ENCODE measurements at regions not wholly inside any gene's neighbourhood (a gene's known extent, or its start where the extent isn't known, plus 50 kb on each side); places are given as distances from the start of the nearest gene placed in this dataset.
"Not testable (repeated sequence)": the region's sequence is repeated elsewhere in the genome, so short reads cannot be mapped to it uniquely, and the experiment has no call there.

DNA sequence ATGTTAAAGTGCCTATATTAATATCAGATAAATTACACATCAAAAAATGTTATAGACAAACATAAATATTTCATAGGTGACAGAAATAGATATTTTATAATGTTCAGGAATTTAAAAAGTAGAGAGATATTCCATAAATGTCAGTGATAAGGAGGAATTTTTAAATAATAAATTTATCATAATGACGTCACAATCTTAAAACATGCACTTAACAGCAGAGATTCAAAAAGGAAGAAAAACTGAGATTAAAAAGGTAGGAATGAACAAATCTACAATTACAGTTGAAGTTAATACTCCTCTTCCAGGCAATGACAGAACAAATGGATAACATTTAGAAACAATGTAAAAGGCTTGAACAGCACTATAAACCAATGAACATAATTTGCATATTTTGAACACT lies 345.4 kb upstream of the NOX3 start:
- no peak for ATAC-seq

DNA sequence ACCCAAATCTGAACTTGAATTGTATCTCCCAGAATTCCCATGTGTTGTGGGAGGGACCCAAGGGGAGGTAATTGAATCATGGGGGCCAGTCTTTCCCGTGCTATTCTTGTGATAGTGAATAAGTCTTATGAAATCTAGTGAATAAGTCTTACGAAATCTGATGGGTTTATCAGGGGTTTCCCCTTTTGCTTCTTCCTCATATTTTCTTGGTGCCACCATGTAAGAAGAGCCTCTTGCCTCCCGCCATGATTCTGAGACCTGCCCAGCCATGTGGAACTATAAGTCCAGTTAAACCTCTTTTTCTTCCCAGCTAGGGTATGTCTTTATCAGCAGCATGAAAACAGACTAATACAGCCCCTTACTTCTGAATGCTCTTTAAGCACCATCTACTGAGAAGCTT lies 343.2 kb upstream of the NOX3 start:
- not testable (repeated sequence) for ATAC-seq

DNA sequence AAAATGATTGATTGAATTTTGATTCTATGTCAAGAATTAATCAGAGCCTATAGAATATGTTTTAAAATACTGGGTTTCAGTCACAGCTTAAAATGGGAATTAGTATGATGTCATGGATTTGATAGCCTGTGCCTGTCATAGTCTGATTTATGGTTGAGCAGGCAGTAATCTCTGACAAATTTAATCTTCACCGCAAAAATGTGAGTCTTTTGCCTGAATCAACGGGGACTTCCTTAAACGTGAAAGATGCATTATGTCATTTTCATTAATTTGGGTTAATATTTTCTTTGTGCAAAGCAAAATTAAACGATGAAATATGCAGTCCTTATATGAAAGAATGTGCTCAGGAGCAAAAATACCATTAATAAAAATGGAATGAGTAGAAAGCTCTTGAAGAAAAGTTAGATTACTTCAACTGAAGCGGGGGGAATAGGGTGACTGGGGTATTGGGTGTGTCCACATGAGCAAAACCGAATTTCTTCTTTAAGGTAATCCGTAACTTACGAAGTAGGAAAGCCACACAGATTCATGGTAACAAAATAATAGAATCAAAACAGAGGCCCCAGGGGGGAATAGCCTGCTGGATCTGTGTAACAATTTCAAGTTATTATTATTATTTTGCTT lies 339.6 kb upstream of the NOX3 start:
- no peak for ATAC-seq

DNA sequence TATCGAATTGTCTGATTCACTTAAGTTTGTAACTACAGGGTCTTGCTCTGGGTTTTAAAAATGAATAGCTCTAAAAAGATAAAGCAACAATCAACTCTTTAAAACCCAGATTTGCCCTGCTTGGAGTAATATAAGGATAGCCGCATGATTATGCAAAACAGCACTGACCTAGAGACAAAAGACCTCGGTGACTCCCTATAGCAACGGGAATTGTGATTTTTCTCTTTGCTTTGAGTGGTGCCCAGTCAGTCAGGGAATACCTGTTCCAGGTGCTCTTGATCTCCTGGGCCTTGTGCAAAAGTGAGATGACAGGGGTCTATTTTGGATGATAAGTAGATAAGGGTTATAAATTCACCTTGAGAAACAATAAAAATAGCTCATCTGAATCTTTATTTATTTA lies 336.3 kb upstream of the NOX3 start:
- no peak for ATAC-seq

DNA sequence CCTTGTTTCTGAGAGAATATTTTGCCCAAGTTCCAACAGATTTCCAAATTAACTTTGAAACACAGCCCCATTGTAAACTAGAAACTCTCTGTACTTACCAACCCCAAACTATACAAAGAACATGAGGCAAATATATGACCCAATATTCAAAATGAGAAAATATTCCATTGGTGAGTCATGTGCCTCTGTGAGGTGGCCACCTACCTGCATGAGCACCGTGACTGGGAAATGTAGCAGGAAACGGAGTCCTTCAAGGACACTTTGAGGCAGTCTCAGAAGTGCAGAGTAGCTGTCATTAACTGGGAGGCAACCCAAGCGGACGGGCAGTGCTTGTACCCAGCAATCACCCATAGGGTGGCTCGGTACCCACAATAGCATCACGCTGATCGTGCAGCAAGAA lies 335.5 kb upstream of the NOX3 start:
- peak; percentile 59 for ATAC-seq

DNA sequence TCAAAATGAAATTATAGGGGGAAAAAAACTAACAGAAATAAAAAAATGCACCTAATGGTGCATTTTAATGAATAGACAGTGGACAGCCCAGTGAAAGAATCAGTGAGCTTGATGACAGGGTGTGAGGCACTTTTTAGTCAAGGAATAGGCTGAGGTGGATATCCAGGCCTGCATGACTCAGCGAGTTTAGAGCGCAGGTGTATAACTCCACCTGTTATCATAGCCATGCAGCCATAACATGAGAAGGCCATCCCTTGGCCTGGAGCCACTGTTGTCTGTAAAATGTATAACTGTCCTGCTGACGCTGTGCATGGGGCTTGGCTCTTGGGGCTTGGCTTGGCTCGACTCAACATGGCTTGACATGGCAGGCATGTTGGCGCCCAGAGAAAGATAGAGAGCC lies 331.5 kb upstream of the NOX3 start:
- peak; percentile 78 for ATAC-seq

DNA sequence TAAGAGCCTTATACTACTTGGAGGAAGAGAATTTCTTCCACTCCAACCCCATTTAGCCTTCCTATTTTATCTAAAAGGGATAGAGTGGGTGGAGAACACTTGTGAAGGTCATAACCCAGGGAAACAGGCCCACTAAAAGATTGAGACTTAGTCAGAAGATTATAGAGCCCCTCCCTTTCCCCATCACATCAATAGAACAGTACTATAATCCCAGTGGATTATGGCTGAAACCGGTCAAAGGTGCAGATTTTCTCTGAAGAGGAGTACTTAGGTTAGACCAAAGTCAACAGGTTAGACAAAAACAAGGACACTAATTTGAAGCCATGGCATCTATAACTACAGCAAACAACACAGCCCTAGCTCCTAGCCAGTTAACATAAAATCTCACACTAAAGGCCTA lies 330.9 kb upstream of the NOX3 start:
- ATAC-seq, result peak; percentile 36

DNA sequence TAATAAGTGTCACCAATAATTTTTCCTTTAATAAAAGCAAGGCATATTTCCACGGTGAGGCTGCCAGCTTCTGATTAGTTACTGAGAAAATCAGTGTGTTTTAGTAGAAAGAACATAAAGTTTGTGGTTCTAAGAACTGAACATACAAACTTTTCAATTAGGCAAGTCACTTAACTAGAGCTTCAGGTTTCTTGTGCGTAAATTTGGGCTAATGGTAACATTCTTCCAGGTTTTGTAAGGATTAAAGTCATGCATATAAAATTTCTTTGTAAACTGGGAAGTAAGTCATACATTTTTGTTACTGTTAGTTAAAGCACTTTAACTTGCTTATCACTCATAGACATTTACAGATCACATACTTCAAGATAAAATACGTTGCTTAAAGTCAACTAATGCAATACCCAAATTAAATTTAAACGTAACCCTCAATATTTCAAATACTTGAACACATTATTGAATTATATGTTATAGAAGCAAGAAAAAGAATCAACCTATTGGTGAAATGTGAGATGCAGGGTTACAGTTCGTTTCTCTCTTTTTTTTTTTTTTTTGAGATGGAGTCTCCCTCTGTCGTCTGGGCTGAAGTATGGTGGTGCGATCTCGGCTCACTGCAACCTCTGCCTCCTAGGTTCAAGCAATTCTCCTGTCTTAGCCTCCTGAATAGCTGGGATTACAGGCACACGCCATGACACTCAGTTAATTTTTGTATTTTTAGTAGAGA lies 327.3 kb upstream of the NOX3 start:
- ATAC-seq, result no peak

DNA sequence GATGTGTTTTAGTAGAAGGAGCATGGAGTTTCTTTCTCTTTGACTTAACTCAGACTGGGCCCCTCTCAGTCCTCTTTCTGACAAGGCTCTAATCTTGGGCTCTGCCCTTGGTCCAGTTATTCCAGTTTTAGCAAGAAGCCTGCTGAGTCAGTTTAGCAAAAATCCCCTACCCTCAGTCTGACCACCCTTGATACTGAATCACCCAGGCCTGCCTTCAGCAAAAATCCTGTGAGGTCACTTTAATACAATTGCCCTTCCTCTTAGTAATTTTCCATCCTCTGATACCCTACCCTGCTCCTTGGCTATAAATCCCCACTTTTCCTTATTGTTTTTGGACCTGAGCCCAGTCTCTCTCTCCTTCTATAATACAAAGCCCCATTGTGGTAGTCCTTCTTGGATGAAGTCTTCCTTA lies 326.7 kb upstream of the NOX3 start:
- peak; percentile 91 for ATAC-seq

DNA sequence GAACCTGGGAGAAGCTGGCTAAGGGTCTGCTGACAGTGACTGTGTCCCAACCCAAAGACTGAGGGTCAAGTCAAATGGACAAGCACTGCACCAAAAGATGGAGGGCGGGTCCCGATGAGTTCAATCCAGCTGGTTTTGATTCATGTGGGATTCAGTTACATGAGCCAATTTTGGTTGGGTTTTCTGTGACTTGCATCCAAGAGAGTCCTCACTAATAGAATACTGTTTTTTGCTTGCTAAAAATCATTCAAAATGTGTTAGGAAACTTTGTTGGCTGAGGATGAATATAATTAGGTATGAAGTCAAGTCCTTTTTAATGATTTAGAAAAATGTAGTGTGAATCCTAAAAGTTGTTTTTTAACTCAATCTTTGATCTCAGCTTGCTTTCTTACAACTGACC lies 323.8 kb upstream of the NOX3 start:
- ATAC-seq, result no peak

DNA sequence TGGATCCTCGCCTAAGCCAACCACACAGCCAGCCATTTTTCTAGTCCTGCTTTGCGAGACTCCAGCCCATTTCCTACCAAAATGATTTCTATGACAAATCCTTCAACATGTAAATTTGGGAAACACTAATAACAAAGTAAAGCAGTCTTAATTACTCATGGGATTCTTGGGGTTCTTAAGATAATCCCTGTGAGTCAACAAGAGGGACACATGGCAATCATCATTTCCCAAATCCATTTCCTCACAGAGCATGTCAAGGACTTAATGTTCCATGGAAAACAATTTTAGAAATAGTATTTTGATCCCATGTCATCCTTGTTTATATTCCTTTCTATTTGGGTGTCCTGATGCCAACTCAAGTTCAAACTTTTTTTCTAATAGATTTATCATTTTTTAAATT lies 322.7 kb upstream of the NOX3 start:
- ATAC-seq, result no peak

DNA sequence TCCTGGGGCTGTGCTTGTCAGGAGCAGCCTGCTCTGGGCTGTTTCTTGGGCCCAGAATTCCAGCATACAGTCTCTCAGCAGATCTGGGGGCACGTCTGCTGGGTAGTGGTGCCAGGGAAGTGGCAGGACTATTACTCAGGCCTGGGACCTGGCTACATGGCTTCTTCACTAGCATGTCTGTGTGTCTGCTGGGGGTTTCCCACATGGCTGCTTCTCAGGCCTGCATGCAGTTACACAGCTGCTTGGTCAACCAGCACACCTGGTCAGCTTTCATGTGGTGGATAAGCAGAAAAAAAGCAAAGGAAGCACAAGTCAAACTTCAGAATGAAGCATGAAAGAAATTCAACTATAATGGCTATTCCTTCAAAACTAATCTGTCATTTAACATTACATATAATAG lies 316.2 kb upstream of the NOX3 start:
- no peak for ATAC-seq

DNA sequence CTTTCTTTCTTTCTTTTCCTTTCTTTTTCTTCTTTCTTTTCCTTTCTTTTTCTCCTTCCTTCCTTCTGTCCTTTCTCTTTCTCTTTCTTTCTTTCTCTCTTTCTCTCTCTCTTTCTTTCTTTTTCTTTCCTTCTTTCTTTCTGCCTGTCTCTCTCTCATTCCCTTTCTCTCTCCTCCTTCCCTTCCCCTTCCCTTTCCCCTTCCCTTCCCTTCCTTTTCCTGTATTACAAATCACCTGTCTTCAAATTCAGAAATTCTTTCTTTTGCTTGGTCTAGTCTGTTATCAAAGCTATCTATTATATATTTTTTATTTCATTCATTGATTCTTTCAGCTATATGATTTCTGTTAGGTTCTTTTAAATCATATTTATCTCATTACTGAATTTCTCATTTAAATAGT lies 315.2 kb upstream of the NOX3 start:
- no peak for ATAC-seq

DNA sequence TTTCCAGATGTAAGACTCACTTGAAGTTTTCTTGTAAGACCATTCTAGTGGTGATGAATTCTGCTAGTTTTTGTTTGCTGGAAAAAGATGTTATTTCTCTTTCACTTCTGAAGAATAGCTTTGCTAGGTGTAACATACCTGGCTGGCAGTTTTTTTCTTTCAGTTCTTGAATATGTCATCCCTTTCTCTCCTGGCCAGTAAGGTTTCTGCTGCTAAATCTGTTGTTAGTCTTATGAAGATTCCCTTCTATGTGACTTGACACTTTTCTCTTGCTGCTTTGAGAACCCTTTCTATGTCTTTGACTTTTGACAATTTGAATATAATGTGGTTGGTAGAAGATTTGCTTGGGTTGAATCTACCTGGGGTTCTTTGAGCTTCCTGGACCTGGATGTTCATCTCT lies 314.7 kb upstream of the NOX3 start:
- no peak for ATAC-seq

DNA sequence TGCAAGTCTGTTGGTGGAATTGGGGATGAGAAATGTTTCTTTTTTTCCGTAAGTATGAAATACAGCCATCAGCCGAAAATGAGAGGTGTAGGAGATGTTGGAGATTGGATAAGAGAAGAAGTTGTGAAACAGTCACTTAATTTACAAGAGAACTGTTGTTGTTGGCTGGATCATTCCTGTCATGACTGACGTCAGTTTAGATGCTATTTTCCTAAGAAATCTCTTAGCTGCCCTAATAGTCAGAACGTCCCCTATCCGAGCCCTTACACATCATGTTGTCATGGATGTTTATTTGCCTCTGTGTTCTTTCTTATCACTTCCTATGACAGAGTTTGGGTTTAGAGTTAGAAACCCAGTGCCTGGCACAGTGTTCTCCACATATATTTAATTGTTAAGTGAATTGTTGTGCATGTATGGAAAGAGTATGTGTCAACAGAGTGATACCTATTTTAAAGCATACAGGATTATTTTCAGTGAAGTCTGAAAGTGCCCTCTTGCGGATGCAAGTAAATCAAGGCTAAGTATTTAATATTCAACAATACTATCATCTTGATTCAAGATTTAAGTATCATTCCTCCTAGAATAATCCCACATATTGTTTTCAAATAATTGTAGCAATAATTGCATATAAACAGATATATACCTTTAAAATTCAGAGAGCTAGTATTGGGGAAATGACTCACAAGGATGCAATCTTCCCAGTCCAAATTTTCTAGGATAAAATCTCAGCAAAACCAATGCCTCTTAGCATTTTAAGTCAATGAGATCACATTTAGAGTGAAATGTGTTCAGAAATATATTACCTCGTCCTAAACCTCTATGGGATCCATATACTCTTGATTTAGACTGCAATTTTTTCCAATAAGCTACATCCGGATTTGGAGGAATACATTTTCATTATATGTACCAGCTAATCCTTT lies 309.9 kb upstream of the NOX3 start:
- ATAC-seq, result no peak

DNA sequence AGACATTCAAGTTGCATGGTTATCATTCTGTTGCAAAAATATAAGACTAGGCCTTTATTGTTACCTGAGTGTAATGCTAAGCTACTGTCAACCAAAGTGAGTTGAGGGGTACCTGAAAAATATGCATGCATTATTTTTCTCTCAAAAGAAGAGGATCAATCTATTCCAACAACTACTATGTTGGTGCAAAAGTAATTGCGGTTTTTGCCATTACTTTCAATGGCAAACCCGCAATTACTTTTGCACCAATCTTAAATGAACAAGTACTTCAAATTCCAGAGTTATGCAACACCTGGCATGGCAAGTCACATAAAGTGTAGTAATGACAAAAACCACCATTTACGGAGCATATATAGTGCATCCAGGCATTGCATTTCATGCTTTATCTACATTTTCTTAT lies 307.0 kb upstream of the NOX3 start:
- no peak for ATAC-seq

DNA sequence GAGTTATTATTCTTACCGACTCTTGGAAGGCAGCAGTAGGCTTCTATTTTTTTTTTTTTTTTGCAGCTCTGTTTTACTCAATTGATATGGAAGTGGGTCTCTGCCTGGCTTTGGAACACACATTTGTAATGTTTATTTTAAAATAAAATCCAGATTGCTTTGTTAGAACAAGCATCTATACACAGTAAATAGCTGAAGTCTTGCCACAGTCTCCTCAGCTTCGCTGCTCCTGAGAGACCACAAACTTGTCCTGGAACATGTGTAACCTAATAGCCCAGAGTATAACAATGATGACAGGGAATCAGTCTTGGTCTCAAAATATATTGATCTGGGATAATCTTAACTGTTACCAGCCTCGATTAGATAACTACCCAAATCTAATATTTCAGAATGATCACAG lies 299.8 kb upstream of the NOX3 start:
- no peak for ATAC-seq

DNA sequence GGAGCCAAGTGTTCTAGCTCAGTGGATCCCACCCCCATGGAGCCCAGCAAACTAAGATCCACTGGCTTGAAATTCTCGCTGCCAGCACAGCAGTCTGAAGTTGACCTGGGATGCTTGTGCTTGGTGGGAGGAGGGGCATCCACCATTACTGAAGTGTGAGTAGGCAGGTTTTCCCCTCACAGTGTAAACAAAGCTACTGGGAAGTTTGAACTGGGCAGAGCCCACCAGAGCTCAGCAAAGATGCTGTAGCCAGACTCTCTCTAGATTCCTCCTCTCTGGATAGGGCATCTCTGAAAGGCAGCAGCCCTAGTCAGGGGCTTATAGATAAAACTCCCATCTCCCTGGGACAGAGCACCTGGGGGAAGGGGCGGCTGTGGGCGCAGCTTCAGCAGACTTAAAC lies 293.1 kb upstream of the NOX3 start:
- ATAC-seq, result not testable (repeated sequence)

DNA sequence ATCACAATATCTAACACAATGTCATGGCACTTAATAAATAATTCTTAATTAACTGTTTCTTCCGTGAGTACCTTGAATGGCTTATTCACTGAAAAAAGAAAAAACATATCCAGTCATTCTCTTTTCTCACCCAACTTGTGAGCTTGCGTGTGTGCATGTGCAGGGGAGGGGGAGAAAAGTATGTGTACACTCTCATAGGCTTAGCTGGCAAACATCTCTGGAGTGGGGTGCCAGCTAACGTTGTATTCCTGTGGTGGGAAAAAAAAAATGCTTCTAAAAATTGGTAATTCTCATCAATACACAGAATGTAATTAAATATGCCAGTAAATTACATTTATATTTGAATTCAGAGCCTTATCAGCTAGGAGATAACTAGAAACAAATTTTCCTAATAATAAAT lies 291.9 kb upstream of the NOX3 start:
- ATAC-seq, result no peak

DNA sequence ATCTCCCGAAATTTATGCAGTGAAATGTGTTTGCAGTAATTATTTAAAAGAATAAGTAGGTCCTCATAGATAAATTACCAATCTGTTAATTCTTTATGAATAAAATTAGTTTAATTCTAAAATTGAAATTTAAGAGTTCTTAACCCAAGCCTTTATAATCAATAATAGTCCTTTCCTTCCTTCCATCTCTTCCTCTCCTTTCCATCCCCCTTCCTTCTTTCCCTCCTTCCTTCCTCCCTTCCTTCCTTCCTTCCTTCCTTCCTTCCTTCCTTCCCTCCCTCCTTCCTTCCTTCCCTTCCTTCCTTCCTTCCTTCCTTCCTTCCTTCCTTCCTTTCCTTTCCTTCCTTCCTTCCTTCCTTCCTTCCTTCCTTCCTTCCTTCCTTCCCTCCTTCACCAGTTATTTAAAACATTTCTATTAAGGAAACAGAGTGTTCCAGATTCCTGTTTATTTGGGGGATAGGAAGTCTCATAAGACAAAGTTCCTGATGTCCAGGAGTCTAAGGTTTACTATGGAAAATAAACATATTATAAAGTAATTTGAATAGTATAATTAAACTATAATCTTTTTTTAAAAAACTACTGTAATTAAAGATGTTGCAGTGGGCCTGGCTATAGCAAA lies 285.3 kb upstream of the NOX3 start:
- no peak for ATAC-seq

DNA sequence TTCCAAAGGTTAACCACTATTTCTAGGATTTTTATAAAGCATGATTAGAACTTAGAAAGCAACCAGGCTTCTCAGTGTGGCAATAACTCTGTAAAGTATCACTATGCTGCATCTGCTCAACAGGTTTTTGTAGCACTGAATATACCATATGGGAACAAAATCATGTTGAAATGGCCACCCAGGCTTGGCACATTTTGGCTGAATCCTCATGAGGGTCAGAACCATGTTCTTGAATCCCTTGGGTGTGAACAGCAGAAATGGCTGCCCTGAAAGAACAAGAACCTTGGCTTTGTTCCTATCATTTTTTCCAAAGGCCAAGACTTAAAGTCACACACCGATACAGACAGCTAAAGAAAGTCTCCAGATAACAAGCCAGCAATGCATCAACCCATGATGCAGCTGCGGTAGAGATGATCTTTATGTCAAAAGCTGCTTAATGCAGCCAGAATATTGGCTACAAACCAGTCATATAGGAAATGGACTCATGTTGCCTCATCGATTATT lies 283.0 kb upstream of the NOX3 start:
- no peak for ATAC-seq

DNA sequence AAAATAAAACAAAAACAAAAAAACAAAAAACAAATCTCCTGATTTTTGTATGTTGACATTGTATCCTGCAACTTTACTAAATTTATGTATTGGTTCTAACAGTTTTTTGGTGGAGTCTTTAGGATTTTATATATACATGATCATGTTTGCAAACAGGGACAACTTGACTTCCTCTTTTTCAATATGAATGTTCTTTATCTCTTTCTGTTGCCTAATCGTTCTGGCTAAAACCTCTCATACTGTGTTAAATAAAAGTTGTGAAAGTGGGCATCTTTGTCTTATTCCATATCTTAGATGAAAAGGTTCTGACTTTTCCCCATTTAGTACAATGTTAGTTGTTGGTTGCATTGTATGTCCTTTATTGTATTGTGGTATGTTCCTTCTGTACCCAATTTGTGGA lies 261.7 kb upstream of the NOX3 start:
- ATAC-seq, result no peak

DNA sequence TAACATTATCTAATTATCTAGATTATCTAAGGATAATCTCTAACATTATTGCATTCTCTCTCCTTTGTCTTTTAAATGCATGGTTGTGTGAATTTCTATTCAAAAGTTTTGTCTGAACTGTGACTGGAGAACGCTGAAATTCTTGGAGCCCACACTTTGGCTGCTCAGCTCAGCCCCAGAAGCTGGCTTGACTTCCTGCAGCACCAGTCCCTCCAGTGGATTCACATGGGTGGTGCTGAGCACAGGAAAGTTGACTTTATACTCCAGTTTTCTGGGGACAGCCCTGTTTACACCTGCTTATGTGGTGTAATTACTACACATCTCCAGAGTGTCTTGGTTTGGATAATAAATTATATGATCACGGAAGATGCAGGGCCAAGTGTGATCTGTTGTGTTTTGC lies 255.1 kb upstream of the NOX3 start:
- ATAC-seq, result no peak
